ENCODE measurements at regions not wholly inside any gene's neighbourhood (a gene's known extent, or its start where the extent isn't known, plus 50 kb on each side); places are given as distances from the start of the nearest gene placed in this dataset.
"Not testable (repeated sequence)": the region's sequence is repeated elsewhere in the genome, so short reads cannot be mapped to it uniquely, and the experiment has no call there.

GRCh38 chr5:125484272-125484741 lies 737.9 kb upstream of the ZNF608 start:
- TF ChIP-seq CTCF (IDR thresholded peaks at IDR 0.05; ENCODE audit: low read depth, low read length, missing control alignments), result no peak
- in situ Hi-C loops (cut with HindIII; ENCODE audit: low sequenced_read_pairs), result no loop called here
- H3K4me3 ChIP-seq (ENCODE audit: low read depth, low read length), result no peak overlapping the region
- peak; percentile 63 for DNase-seq (ENCODE audit: low read depth)

GRCh38 chr5:125484742-125485641 lies 738.6 kb upstream of the ZNF608 start:
- in situ Hi-C loops (cut with HindIII; ENCODE audit: low sequenced_read_pairs), result no loop called here
- no peak overlapping the region for H3K4me3 ChIP-seq (ENCODE audit: low read depth, low read length)

GRCh38 chr5:125485771-125486170 lies 739.3 kb upstream of the ZNF608 start:
- H3K4me3 ChIP-seq (ENCODE audit: low read depth, low read length), result no peak overlapping the region
- no peak for TF ChIP-seq CTCF (IDR thresholded peaks at IDR 0.05; ENCODE audit: low read depth, low read length, missing control alignments)
- DNase-seq (ENCODE audit: low read depth), result no peak
- in situ Hi-C loops (cut with HindIII; ENCODE audit: low sequenced_read_pairs), result no loop called here

More at GRCh38 chr5:125484742-125485641, 738.6 kb upstream of the ZNF608 start:
- TF ChIP-seq CTCF (IDR thresholded peaks at IDR 0.05; ENCODE audit: low read depth, low read length, missing control alignments), result no peak
- DNase-seq (ENCODE audit: low read depth), result peak; percentile 98

- in situ Hi-C loops (cut with HindIII; ENCODE audit: low sequenced_read_pairs), result no loop called here
- peak; percentile 57 for DNase-seq (ENCODE audit: low read depth)
- TF ChIP-seq CTCF (IDR thresholded peaks at IDR 0.05; ENCODE audit: low read depth, low read length, missing control alignments), result no peak
- no peak overlapping the region for H3K4me3 ChIP-seq (ENCODE audit: low read depth, low read length)
These were observed 740.2 kb upstream of the ZNF608 start for GRCh38 chr5:125486634-125487033.

- no peak overlapping the region for H3K4me3 ChIP-seq (ENCODE audit: low read depth, low read length)
- in situ Hi-C loops (cut with HindIII; ENCODE audit: low sequenced_read_pairs), result no loop called here
- DNase-seq (ENCODE audit: low read depth), result no peak
- TF ChIP-seq CTCF (IDR thresholded peaks at IDR 0.05; ENCODE audit: low read depth, low read length, missing control alignments), result no peak
These were observed 740.8 kb upstream of the ZNF608 start for GRCh38 chr5:125487231-125487630.

GRCh38 chr5:125487652-125488051 lies 741.2 kb upstream of the ZNF608 start:
- H3K4me3 ChIP-seq (ENCODE audit: low read depth, low read length); in situ Hi-C loops (cut with HindIII; ENCODE audit: low sequenced_read_pairs); DNase-seq (ENCODE audit: low read depth): not testable (repeated sequence)

- no peak for DNase-seq (ENCODE audit: low read depth)
- TF ChIP-seq CTCF (IDR thresholded peaks at IDR 0.05; ENCODE audit: low read depth, low read length, missing control alignments), result no peak
- no peak overlapping the region for H3K4me3 ChIP-seq (ENCODE audit: low read depth, low read length)
- in situ Hi-C loops (cut with HindIII; ENCODE audit: low sequenced_read_pairs), result no loop called here
These were observed 742.7 kb upstream of the ZNF608 start for GRCh38 chr5:125489146-125489545.
